HG03196 (cell line): ENCODE measurements at regions not wholly inside any gene's neighbourhood (a gene's known extent, or its start where the extent isn't known, plus 50 kb on each side); places are given as distances from the start of the nearest gene placed in this dataset.
A peak's percentile ranks its signal among the peaks of the same experiment; 100 is the strongest.

Experiments
- ATAC-seq: cut with Tn5 transposase; IDR thresholded peaks from one replicate; pipeline ENCODE4 v1.9.1; 2021; ENCODE audit not compliant: unreplicated experiment

GRCh38 chr11:104609311-104610085 lies 288.8 kb downstream of the CASP12 start:
- ATAC-seq: peak; percentile 81

- ATAC-seq: no peak
Measured at GRCh38 chr11:104602643-104603042, 295.6 kb downstream of the CASP12 start.

DNA sequence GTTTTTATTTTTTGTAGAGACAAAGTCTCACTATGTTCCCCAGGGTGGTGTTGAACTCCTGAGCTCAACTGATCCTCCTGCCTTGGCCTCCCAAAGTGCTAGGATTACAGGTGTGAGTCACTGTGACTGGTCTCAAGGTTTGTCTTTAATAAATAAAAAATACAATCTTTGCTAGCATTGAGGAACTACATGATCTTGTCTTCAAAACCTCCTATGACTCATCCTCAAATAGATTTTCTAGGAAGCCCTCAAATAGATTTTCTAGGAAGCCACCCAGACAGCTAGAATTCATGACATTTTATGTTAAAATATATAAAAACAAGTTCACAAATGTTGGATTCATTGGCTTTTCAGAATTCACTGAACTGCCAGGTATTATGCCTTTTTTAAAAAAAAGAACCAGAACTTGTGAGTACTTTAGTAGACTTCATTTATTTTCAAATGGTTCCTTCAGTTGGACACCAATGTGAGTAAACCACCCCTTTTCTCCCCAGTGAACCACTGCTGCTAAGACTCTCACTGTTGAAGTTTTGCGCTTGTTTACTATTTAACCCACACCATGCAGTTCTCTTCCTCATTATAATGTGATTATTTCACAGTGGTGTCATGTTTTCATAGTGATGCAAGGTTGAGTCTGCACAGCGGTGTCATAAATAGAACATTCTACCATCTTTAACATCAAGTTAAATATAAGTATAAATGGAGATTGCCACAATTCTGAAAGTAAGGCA lies 303.9 kb downstream of the CASP12 start:
- no peak for ATAC-seq

DNA sequence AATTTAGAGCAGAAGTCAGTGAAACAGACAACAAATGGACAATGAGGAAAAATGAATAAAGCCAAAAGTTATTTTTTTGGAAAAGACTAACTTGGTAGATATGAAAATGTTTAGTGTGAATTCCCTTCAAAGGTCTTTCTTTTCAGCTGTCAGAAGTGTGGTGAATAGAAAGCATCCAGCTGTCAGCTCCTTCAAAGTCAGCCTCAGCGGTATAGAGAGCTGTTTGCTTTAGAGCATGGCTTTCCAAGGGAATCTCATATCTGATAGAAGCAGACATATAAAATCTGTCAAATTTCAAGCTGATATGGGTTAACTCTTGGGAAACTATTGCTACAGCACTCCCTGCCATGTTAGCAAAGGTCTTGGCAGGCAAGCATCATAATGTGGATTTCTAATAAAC lies 309.3 kb downstream of the CASP12 start:
- no peak for ATAC-seq

- no peak for ATAC-seq
Measured at GRCh38 chr11:104588446-104588845, 309.8 kb downstream of the CASP12 start.

GRCh38 chr11:104584823-104585222 lies 313.4 kb downstream of the CASP12 start:
- ATAC-seq: no peak

DNA sequence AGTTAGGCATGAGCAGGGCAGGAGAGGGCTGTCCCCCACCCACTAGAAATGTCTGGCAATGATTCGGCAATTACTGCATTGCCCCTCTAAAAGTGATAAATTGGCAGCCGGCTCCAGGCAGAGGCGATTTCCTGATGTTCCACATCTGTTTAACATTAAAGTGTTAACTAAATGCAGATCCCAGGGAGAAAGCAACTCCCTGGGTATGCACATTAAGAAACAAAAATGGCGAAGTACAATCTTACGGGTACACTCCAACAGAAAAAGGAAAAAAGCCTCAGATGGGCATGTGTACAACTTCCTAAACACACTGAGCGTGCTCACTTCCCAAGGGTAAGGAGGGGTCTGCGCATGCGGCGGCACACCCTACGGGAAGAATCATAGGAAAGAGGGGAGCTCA lies 314.4 kb downstream of the CASP12 start:
- no peak for ATAC-seq

GRCh38 chr11:104582431-104582830 lies 315.8 kb downstream of the CASP12 start:
- no peak for ATAC-seq

DNA sequence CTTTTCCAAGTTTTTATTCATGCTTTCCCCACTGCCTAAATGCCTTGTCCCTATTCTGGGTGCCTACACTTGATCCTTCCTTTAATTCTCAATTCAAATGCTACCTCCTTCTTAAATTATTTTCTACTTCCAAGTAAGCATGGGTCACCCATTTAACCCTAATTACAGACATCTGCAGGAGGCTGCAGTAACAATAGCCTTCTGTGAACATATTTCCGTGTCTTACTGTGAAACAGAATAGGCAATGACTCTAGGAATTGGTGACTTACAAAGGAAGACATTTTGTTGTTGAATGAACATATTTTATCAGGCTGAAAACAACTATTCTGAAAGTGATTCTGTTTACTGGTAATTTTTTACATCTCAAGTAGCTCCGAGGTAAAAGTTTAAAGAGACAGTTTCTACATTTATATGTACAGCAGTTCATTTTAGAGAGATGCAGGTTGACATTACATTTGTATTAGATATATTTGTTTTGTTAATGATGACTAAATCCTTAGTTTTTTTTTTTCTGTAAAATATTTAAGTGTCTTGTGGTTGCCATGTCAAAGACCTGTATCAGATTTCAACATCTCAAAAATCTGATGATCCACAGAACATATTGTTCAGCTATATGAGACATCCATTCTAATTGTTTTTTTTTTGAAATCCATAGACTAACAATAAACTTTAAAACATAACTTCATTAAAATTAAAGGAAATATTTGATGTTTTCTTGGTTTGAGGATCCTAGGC lies 316.8 kb downstream of the CASP12 start:
- no peak for ATAC-seq

DNA sequence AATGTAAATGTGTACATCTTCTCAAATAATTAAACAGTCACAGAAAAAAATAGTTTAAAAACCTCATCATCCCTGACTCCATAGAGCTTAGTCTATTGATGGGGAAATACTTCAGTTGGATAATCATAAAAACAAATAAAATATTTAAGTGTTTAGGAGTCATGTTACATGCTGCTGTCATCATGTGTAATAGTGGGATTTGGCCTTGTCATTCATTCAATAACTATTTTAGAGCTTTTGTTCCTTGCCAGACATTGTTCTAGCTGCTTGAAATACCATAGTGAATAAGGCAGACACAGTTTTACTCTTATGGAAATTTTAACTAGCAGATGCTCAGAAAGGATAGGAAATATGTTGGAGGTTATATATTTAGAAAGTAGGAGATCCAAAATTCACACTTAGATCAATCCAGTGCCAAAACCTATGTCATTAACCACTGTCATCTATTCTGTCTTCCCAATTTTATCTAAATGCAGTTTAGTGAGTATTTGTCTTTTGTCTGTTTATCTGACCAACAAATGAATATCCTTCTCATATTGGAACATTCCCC lies 324.7 kb downstream of the CASP12 start:
- ATAC-seq: no peak

DNA sequence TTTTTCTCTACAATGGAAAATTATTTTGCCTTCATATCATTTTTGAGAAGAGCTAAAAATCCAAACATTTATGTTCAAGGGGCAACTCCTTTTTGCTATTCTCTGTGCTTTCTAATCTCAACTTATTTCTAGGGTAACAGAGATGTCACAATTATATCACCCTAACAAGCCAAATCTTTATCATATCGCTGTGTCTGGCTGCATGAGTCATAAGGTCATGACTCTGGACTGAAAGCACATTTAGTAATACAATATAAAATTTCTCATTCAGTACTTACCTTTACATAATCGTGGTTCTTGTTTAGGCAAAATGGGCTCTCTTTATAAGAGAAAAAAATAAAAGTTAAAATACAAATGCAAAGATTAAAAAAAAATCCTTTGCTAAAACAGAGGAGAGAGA lies 326.0 kb downstream of the CASP12 start:
- no peak for ATAC-seq

DNA sequence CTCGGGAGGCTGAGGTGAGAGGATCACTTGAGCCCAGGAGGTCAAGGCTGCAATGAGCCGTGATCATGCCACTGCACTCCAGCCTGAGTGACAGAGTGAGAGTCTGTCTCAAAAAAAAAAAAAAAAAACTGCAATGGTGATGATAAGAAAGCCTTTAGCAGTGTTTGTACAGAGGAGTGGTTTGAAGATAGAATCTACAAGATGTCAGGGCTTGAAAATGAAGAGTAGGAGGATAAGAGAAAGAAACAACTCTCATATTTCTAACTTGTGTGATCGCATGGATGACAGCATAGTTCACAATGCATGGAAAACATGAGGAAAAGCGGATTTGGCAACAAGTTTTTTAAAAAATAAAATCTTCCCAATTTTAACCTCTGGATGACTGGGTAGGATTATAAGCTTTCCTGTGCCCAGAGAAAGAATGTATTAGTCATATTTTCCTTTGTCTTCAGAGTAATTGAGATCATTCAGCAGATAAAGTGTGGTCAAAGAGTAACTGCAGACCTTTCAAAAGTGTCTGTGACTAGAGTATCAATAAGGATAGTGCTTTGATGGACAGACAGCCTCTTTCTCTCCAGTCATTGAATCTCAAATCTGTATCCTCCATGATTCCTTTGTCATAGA lies 328.1 kb downstream of the CASP12 start:
- no peak for ATAC-seq

- no peak for ATAC-seq
Measured at GRCh38 chr11:104565583-104565961, 332.7 kb downstream of the CASP12 start.

- no peak for ATAC-seq
Measured at GRCh38 chr11:104564921-104565582, 333.2 kb downstream of the CASP12 start.

DNA sequence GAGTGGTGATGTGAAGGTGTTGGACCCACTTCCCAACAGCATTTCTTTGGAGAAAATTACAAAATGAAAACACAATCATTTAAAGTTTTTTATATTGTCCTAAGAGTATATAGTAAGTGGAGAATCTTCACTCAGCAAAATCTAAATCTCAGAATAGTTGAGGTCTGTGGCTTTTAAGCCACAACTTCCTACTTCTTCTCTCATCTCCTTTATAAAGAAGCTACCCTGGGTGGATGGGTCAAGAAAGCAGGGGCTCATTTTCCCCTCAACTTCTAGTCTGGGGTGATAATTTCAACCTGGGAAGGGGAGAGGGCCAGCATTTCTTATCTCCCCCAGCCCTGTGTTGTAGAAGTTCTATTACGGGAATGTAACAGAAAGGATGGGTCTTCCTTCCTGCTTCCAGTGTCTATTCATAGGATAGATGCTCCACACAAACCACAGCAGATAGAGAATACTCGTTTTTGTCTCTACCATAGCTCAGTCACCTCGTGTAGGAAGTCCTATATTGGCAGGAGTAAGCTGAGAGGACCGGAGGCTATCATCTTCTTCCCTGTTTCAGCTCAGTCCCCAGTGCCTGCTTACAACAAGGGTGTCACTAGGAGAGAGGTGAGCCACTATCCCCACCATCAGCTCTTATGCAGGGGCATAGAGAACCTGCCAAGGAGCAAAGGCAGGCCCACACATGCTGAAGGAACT lies 341.5 kb downstream of the CASP12 start:
- no peak for ATAC-seq

DNA sequence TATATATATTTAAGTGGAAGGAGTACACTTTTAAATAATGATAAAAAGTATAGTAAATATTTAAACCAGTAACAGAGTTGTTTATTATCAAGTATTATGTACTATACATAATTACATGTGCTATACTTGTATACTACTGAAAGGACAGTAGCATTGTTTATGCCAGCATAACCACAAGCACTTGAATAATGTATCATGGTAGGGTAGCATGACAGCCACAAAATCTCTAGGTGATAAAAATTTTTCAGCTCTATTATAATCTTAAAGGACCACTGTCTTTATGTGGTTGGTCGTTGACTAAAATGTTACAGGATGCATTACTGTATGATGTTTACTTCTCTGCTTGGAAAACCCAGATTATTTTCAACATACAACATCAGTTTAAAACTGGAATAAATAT lies 349.2 kb downstream of the CASP12 start:
- no peak for ATAC-seq

GRCh38 chr11:104547996-104548661 lies 350.1 kb downstream of the CASP12 start:
- no peak for ATAC-seq

DNA sequence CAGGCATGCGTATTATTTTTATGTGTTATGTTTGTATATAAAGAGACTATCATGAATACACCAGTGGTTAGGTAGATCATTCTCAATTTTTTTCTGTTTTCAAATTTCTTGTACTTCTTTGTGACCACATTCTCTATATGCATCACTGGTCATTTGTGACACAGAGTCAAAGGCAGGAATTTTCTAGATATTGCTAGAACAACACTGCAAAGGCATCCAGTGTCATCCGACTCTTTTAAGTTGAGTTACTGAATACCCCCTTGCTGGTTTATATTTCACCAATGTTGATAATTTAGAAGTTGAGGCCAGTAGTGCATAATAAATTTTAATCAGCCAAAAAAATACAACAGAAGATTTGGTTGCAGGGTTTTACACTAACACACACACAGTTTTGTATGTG lies 351.8 kb downstream of the CASP12 start:
- no peak for ATAC-seq

DNA sequence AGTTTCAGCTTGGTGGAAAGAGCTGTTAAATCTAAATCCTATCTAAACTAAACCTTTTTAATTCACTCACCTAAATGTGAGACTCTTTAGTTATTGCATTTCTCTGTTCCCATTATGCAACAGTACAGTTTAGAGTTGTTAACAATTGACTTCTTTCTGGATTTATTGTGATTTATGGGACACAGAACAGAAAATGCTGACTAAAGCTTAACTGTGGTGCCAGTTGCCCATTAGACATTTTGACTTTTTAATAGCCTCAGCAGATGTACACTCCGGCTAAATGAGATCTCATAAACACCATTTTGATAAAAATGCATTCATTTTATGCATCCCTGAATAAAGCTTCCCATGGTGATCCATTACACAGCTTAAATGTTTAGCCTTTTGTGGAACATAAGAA lies 356.6 kb downstream of the CASP12 start:
- ATAC-seq: no peak
